Activated T-cell treated with anti-CD3 and anti-CD28 coated beads for 1 hour (primary cell): ENCODE measurements at regions not wholly inside any gene's neighbourhood (a gene's known extent, or its start where the extent isn't known, plus 50 kb on each side); places are given as distances from the start of the nearest gene placed in this dataset.
"Not testable (repeated sequence)": the region's sequence is repeated elsewhere in the genome, so short reads cannot be mapped to it uniquely, and the experiment has no call there.

Experiments
- DNase-seq: peaks from one replicate; pipeline ENCODE4 v3.0.0-alpha.2; 2020; ENCODE audit warnings: low read depth

DNA sequence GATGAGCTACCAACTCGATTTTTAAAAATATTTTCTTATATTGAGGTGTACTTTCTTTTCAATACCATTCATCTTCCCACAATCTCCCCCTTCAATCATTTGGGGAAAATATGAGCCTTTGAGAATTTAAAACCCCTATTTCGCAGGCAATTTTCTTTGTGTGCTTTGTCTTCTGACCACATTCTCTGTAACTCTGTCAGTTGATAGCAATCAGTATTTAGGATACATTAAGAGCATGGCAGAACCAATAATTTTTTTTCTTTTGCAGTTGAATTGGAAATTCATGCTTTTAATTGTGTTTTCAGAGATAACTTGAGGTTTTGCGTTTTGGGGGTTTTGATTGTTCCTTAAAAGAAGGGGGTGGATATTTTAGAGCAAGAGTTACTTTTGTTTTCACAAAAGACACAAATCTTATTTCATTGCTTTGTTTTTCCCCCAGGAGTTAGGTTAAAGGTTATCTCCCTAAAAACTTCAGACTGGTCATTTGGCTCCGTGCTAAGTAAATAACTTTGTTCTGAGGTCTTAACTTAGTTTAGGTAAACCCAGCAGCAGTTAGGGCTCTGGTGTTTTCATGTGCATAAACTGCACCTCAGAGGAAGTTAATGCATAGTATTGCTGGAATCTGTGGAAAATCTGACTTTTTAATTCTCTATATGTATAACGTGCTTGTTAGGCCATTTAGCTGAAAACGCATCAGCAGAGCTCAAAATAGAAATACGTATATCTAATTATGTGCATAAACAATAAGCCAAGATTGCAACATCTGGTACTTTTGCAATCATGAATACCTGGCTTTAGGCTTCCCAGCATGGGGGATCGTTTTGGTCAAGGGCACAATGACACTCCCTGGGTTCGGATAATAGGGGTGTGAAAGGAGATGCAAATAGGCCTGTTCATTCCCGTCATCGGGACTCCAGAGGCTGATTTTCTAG, 676.4 kb upstream of the ANKRD30A start:
- no peak for DNase-seq

GRCh38 chr10:36446881-36447280, 678.5 kb upstream of the ANKRD30A start:
- no peak for DNase-seq

DNA sequence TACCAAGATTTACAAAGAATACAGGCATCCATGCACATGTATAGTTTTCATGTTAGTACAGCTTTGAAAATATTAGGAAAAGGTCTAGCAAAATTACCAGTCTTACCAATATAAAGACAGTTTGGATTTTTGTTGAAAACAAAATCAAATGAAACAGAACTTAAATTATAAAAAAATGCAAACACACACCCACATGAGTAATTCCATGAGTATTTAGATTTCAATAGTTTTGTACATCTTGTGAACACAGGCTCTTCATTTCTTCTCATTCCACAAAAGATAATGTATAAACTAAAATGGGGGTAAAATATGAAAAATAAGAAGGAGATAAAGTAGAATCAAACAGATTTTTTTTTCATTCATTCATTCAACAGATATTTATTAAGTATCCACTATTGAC, 682.2 kb upstream of the ANKRD30A start:
- no peak for DNase-seq

GRCh38 chr10:36441557-36441956, 683.8 kb upstream of the ANKRD30A start:
- DNase-seq, result no peak

- no peak for DNase-seq
Measured at GRCh38 chr10:36440539-36440938, 684.9 kb upstream of the ANKRD30A start.

GRCh38 chr10:36437367-36437766, 688.0 kb upstream of the ANKRD30A start:
- no peak for DNase-seq

GRCh38 chr10:36428507-36428906, 696.9 kb upstream of the ANKRD30A start:
- no peak for DNase-seq

- no peak for DNase-seq
Measured at GRCh38 chr10:36425131-36425797, 700.1 kb upstream of the ANKRD30A start.

GRCh38 chr10:36424502-36424901, 700.9 kb upstream of the ANKRD30A start:
- no peak for DNase-seq

DNA sequence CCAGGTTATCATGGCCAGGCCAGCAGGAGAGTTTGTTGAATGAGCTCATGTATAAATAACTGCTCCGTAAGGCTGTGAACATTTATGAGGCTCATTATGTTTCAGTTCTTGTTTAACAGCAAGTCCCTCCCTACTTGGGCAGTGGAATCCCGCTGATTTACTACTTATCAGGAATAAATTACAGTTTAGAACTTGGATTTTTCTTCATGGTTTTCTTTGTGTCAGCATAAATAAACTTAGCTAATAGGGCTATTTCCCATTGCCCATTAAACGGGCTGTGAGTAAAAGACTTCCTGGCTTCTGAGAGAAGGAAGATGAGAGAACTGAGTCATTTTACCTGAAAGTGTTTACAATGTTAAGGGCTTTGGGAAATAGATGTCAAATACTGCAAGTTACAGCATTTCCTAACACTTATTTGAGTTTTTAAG, 701.6 kb upstream of the ANKRD30A start:
- no peak for DNase-seq

GRCh38 chr10:36421992-36422391, 703.4 kb upstream of the ANKRD30A start:
- DNase-seq, result no peak

- DNase-seq, result no peak
Measured at GRCh38 chr10:36416513-36416912, 708.9 kb upstream of the ANKRD30A start.

- no peak for DNase-seq
Measured at GRCh38 chr10:36412942-36413341, 712.5 kb upstream of the ANKRD30A start.

GRCh38 chr10:36400238-36400637, 725.2 kb upstream of the ANKRD30A start:
- not testable (repeated sequence) for DNase-seq

DNA sequence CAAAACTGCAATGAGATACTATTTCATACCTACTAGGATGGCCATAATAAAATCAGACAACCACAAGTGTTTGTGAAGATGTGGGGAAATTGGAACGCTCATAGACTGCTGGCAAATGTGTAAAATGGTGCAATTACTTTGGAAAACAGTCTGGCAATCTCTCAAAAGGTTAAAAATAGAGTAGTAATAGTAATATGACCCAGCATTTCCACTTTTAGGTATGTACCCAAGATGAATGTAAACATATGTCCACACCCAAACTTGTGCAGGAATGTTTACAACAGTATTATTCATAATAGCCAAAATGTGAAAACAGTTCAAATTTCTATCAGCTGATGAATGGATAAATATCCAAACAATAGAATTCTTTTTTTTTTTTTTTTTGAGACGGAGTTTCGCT, 731.6 kb upstream of the ANKRD30A start:
- DNase-seq, result no peak

- DNase-seq, result no peak
Measured at GRCh38 chr10:36391405-36391804, 734.0 kb upstream of the ANKRD30A start.

DNA sequence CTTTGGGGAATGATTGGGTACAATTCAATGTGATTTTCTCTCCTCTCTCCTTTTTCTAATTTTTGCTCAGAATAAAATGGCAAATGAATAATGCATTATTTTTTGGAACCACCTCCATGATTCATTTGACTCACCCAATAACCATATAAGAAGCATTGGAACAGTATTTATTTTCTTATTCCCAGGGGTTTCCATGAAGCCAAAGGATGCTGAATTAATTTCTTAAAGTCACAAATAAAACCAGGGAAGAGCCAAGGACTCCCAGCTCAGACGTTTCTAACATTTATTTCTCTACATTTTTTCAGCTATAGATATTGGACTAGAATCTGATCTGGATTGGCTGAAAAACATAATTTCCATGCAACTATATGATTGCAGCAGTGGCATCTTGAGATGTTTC, 735.2 kb upstream of the ANKRD30A start:
- DNase-seq, result no peak

DNA sequence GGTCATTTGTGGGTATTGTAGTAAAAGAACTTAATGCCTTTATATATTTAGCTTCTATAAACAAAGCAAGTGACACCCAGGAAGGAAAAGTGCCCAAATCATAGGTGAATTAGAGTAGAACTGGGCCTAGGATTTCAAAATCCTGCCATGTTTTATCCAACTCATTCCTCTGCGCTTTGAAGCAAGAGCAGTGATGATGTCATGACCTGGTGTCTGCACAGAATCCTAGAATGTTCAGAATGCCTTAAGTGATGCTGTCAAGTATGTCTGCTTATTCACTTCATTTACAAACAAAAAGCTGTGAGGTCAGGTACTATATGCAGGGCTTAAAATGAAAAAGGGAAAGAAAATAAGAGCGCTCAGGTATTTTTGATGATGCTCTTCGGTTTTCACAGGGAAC, 737.2 kb upstream of the ANKRD30A start:
- no peak for DNase-seq

GRCh38 chr10:36385693-36386092, 739.7 kb upstream of the ANKRD30A start:
- DNase-seq, result no peak

DNA sequence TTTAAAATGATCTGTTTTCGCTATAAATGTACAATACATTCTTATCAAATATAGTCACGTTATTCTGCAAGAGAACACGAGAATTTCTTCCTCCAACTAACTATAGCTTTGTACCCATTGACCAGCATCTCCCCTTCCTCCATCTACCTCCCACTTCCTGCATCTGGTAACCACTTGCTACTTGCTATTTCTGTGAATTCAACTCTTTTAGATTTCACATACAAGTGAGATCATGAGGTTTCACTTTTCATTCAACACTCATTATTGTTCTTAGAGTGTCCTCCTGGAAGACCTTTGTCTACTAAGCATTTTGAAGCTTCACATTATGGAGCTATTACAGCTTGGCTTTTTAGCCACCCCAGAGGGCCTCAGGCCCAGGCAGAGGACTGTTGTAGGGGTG, 741.3 kb upstream of the FZD8 start:
- DNase-seq, result no peak

- no peak for DNase-seq
Measured at GRCh38 chr10:36381748-36382147, 739.7 kb upstream of the FZD8 start.

- DNase-seq, result no peak
Measured at GRCh38 chr10:36380538-36380937, 738.4 kb upstream of the FZD8 start.

- DNase-seq, result no peak
Measured at GRCh38 chr10:36375107-36375506, 733.0 kb upstream of the FZD8 start.
